H1 (cell line): ENCODE measurements at regions not wholly inside any gene's neighbourhood (a gene's known extent, or its start where the extent isn't known, plus 50 kb on each side); places are given as distances from the start of the nearest gene placed in this dataset.

Source experiments
- BCL11A ChIP-seq, 2 experiments: IDR thresholded peaks; one replicate each; pipeline ENCODE4 v1.6.1; 2011; ENCODE audit warnings: low read depth in 2 of 2, low read length in 2 of 2, mild to moderate bottlenecking in 2 of 2
- CHD7 ChIP-seq: fragments of 300-600 bp; sonication (generic); IDR thresholded peaks from 2 replicates; pipeline ENCODE4 v1.7.1; 2012; ENCODE audit warnings: low read length, moderate library complexity, mild to moderate bottlenecking, inconsistent platforms; ENCODE audit not compliant: insufficient replicate concordance
- EZH2 ChIP-seq: fragments of 200-600 bp; sonication (generic); IDR thresholded peaks from 2 replicates; pipeline ENCODE4 v1.7.1; 2012; ENCODE audit warnings: low read depth, mild to moderate bottlenecking, moderate library complexity, low read length, inconsistent platforms; ENCODE audit not compliant: severe bottlenecking
- GABPA ChIP-seq: IDR thresholded peaks from 2 replicates; pipeline ENCODE4 v1.6.1; 2011; ENCODE audit warnings: mild to moderate bottlenecking, low read length, moderate library complexity, borderline replicate concordance; ENCODE audit not compliant: insufficient read depth
- KDM5A ChIP-seq: fragments of 200-600 bp; IDR thresholded peaks from 2 replicates; pipeline ENCODE4 v1.7.1; 2012; ENCODE audit warnings: mild to moderate bottlenecking, low read length, inconsistent platforms, mixed read lengths
- RFX5 ChIP-seq: IDR thresholded peaks from 2 replicates; pipeline ENCODE4 v1.6.1; 2011; ENCODE audit warnings: low read depth, low read length, improper control_type of control experiment, borderline replicate concordance
- RNF2 ChIP-seq: fragments of 200-900, 300-1000 bp; sonication (generic); IDR thresholded peaks from 2 replicates; pipeline ENCODE4 v1.7.1; 2016; ENCODE audit warnings: borderline replicate concordance, low read depth, mild to moderate bottlenecking, antibody characterized with exemption, low read length; ENCODE audit not compliant: poor library complexity, severe bottlenecking; ENCODE audit errors: missing control alignments
- SIX5 ChIP-seq: IDR thresholded peaks from 2 replicates; pipeline ENCODE4 v1.6.1; 2011; ENCODE audit warnings: mild to moderate bottlenecking, low read depth, low read length
- SRF ChIP-seq: IDR thresholded peaks from 2 replicates; pipeline ENCODE4 v1.6.1; 2011; ENCODE audit warnings: mild to moderate bottlenecking, low read depth, low read length, moderate library complexity

GRCh38 chr22:44425694-44426045, 72.4 kb downstream of the RTL6 start (continued):
- TF ChIP-seq CHD7, result no peak
- no peak for TF ChIP-seq RNF2
- TF ChIP-seq EZH2, result no peak
- TF ChIP-seq SRF, result no peak
- no peak for TF ChIP-seq RFX5
- no peak for TF ChIP-seq BCL11A (IDR thresholded peaks at IDR 0.05; ENCODE audit: low read depth in 2 of 2, low read length in 2 of 2)
- no peak for TF ChIP-seq SIX5
- TF ChIP-seq KDM5A, result no peak
- no peak for TF ChIP-seq GABPA
